ENCODE measurements at regions not wholly inside any gene's neighbourhood (a gene's known extent, or its start where the extent isn't known, plus 50 kb on each side); places are given as distances from the start of the nearest gene placed in this dataset.

DNA sequence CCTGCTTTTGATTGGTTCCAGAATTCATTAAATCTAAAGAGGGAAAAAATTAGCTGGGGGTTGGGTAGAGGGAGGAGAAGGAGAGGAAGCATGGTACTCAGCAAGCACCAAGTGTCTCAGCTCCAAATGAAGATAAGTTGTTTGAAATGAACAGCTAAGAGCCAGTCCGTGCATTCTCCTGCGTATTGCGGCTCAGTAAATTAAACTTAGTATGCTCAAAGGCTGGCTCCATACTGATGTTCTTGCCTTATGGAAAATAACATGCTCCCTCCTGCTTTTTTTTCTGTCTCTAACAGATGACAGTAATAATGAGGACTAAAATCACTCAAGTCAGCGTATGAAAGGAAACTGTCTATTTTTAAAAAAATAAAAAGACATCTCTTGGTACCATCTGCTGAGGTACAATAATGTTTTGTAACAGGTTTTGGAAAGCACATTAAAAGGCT, 161.0 kb downstream of the SPATA31D1 start:
- Histone ChIP-seq H3K27ac (no peak overlapping the region), H3K9me3 (no peaks in the 10 kb centered on the region), H3K27me3 (no peaks in the 10 kb centered on the region), H3K36me3 (no peaks in the 10 kb centered on the region), H3K4me1 (no peaks in the 10 kb centered on the region), H3K4me3 (no peak overlapping the region)
- DNase-seq, result no peak
- 82 to 95% methylated on average over 4 of the region's 4 CpGs for WGBS, 2 donors
- intact Hi-C loops (cut with DNase I), result no loop called here
- TF ChIP-seq EP300 (IDR thresholded peaks at IDR 0.05) (no peak), POLR2A (IDR thresholded peaks at IDR 0.05) (no peak), POLR2AphosphoS5 (IDR thresholded peaks at IDR 0.05) (no peak)
- TF ChIP-seq, protein P1, sequence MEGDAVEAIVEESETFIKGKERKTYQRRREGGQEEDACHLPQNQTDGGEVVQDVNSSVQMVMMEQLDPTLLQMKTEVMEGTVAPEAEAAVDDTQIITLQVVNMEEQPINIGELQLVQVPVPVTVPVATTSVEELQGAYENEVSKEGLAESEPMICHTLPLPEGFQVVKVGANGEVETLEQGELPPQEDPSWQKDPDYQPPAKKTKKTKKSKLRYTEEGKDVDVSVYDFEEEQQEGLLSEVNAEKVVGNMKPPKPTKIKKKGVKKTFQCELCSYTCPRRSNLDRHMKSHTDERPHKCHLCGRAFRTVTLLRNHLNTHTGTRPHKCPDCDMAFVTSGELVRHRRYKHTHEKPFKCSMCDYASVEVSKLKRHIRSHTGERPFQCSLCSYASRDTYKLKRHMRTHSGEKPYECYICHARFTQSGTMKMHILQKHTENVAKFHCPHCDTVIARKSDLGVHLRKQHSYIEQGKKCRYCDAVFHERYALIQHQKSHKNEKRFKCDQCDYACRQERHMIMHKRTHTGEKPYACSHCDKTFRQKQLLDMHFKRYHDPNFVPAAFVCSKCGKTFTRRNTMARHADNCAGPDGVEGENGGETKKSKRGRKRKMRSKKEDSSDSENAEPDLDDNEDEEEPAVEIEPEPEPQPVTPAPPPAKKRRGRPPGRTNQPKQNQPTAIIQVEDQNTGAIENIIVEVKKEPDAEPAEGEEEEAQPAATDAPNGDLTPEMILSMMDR (IDR thresholded peaks at IDR 0.05), result no peak

DNA sequence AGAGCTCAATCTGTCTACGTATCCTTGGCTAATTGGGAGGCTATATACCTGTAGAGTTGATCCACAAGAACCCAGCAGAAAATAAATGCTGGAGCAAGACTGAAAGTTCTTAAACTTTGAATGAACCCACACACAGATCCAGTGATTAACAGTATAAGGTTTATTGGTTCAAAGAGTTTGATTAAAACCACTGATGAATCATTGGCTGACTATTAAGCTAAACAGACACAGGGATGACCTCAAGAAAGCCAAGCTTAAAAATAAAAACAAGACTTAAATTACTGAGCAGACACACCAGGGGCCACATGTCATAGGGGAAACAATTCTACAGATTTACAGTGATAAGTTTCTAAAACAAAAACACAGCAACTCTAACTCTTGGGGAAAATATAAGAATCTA, 163.6 kb downstream of the SPATA31D1 start:
- 90 to 98% methylated on average over 1 of the region's 1 CpG for WGBS, 2 donors
- Histone ChIP-seq H3K27me3 (no peaks in the 10 kb centered on the region), H3K36me3 (no peaks in the 10 kb centered on the region), H3K9me3 (no peaks in the 10 kb centered on the region), H3K27ac (no peak overlapping the region), H3K4me3 (no peak overlapping the region), H3K4me1 (no peaks in the 10 kb centered on the region)
- DNase-seq, result no peak
- TF ChIP-seq POLR2A (IDR thresholded peaks at IDR 0.05) (no peak), EP300 (IDR thresholded peaks at IDR 0.05) (no peak)
- TF ChIP-seq, protein P1 (IDR thresholded peaks at IDR 0.05), result no peak
- intact Hi-C loops (cut with DNase I), result no loop called here

DNA sequence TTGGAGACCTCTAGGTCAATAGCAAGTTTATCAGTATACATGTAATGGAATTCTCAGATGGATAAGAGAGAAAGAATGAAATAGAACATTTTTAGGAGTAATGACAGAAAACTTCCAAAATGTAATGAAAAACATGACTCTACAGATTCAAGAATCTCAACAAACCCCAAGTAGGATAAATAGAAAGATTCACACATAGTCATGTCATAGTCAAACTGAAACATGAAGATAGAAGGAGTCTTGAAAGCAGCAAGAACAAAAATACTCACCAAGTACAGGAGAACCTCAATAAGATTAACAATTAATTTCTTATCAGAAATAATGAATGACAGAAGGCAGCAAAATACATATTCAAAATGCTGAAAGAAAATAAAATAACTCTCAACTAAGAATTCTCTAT, 164.5 kb downstream of the SPATA31D1 start:
- Histone ChIP-seq H3K36me3 (no peaks in the 10 kb centered on the region), H3K9me3 (no peaks in the 10 kb centered on the region), H3K27me3 (no peaks in the 10 kb centered on the region), H3K4me1 (no peaks in the 10 kb centered on the region), H3K27ac (no peak overlapping the region), H3K4me3 (no peak overlapping the region)
- intact Hi-C loops (cut with DNase I), result no loop called here
- DNase-seq, result no peak
- TF ChIP-seq POLR2AphosphoS5 (IDR thresholded peaks at IDR 0.05) (no peak), POLR2A (IDR thresholded peaks at IDR 0.05) (no peak), EP300 (IDR thresholded peaks at IDR 0.05) (no peak)
- TF ChIP-seq, protein P1 (IDR thresholded peaks at IDR 0.05), result no peak

DNA sequence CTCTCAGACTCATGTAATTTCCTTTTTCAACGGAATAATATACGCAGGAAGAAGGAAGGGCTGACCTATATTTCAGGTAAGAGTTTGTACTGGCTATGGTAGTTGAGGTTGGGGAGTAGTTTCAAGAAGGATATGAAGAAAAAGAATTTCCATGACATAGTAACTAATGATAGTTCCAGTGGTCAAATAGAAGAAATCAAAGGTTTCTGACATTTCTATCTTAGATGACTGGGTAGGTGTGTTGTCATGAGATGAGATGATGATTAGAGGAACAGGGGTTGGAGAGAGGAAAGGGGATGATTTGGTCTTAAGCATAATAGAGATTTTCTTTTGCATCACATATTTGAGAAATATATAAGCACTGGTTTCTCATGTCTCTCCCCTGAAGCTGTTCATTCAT, 166.0 kb downstream of the SPATA31D1 start:
- no peaks in the 10 kb centered on the region for H3K9me3 ChIP-seq
- intact Hi-C loops (cut with DNase I), result no loop called here
- TF ChIP-seq POLR2AphosphoS5 (IDR thresholded peaks at IDR 0.05) (no peak), EP300 (IDR thresholded peaks at IDR 0.05) (no peak), POLR2A (IDR thresholded peaks at IDR 0.05) (no peak)
- TF ChIP-seq, protein P1 (IDR thresholded peaks at IDR 0.05), result no peak
- WGBS, 2 donors, result 84 to 94% methylated on average over 2 of the region's 2 CpGs
- H3K27ac ChIP-seq, result no peak overlapping the region
- no peak for DNase-seq
- no peaks in the 10 kb centered on the region for H3K27me3 ChIP-seq
- H3K4me1 ChIP-seq, result no peaks in the 10 kb centered on the region
- no peak overlapping the region for H3K4me3 ChIP-seq
- H3K36me3 ChIP-seq, result no peaks in the 10 kb centered on the region

DNA sequence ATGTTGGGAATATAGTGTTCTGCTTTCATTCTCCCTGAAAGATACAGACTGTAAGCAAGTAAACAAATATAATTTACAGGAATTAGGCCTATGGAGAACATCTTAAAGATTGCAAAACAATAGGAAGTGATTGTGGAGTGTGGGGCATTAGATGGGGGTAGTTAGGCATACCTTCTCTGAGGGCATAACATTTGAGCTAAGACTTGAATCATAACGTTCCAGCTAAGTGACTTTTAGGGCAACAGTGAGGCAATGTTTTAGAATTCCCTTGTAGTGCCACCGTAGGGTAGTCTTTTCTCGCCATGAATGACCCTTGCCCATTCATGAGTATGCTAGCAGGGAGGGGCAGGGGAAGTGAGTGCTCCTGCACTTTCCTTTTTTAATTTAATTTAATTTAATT, 173.3 kb downstream of the SPATA31D1 start:
- 82 to 87% methylated on average over 3 of the region's 3 CpGs for WGBS, 2 donors
- no peak overlapping the region for H3K27ac ChIP-seq
- H3K27me3 ChIP-seq, result no peaks in the 10 kb centered on the region
- DNase-seq, result no peak
- H3K36me3 ChIP-seq, result no peaks in the 10 kb centered on the region
- intact Hi-C loops (cut with DNase I), result no loop called here
- TF ChIP-seq, protein P1 (IDR thresholded peaks at IDR 0.05), result no peak
- TF ChIP-seq POLR2AphosphoS5 (IDR thresholded peaks at IDR 0.05), result no peak
- TF ChIP-seq EP300 (IDR thresholded peaks at IDR 0.05), result no peak
- no peak for TF ChIP-seq POLR2A (IDR thresholded peaks at IDR 0.05)
- no peak overlapping the region for H3K4me3 ChIP-seq
- H3K9me3 ChIP-seq, result no peaks in the 10 kb centered on the region
- H3K4me1 ChIP-seq, result no peaks in the 10 kb centered on the region
